ENCODE measurements at regions not wholly inside any gene's neighbourhood (a gene's known extent, or its start where the extent isn't known, plus 50 kb on each side); places are given as distances from the start of the nearest gene placed in this dataset.

DNA sequence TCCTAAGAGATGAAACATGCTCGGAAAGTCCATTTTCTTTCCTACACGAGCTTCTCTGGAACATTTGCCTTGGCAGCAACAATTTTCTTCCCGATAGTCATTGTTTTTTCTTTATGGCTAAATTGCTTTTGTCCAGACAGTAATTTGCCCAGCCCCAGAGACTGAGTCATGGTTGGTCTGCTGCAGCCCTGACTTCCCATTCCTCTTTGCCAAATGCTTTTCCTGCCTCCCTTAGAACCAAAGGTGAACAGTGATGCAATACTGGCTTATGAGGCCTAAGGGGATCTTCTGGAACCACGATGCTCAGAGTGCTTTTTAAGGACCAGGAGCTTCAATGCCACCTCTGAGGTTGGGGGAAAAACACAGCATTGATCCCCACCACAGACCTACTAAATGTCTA, 1599.6 kb upstream of the TMEM132C start:
- no peak for DNase-seq

DNA sequence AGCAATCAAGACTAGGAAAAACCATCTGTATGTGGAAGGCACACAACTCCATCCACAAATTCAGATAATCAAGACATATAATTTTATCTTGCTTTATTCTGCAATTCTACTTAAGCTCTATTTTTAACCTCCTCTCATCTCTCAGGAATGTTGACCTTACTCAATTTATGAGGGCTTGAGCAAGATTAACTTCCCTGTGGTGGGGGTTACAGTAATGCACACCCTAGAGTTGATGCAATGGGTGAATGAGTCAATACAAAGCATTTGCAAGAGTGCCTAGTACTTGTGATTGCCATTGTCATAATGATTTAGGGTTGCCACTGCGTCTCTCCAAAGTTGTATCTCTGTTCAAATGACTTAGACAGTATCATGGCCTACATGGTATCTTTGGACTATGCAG, 1598.4 kb upstream of the TMEM132C start:
- no peak for DNase-seq

- DNase-seq = no peak
Observed at GRCh38 chr12:126668961-126669360, 1598.0 kb upstream of the TMEM132C start.

DNA sequence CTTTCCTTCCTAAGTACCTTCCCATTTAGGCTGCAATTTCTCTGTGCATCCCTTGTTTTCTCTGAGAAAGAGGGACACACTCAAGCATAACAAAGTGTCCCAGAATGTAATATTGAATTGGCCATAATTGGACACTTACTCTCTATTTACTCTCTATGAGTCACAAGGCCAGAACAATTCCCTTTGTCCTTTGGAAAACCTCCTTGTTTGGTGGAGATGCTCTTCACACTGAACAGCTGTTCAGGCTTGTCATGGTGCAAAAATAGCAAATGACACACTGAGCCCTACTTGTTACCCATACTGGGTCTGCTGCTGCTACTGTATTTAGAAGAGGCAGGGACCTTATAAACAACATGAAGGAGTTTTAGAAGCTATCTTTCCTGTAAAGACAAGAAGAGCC, 1590.5 kb upstream of the TMEM132C start:
- peak; percentile 89 for DNase-seq

- DNase-seq = no peak
Observed at GRCh38 chr12:126681676-126682075, 1585.3 kb upstream of the TMEM132C start.

GRCh38 chr12:126684703-126685102, 1582.3 kb upstream of the TMEM132C start:
- no peak for DNase-seq

GRCh38 chr12:126685636-126686035, 1581.3 kb upstream of the TMEM132C start:
- DNase-seq = no peak

- DNase-seq = no peak
Observed at GRCh38 chr12:126688556-126688955, 1578.4 kb upstream of the TMEM132C start.

GRCh38 chr12:126700096-126700495, 1566.9 kb upstream of the TMEM132C start:
- DNase-seq = no peak

- DNase-seq = no peak
Observed at GRCh38 chr12:126704609-126705008, 1562.4 kb upstream of the TMEM132C start.

GRCh38 chr12:126706300-126706699, 1560.7 kb upstream of the TMEM132C start:
- no peak for DNase-seq

DNA sequence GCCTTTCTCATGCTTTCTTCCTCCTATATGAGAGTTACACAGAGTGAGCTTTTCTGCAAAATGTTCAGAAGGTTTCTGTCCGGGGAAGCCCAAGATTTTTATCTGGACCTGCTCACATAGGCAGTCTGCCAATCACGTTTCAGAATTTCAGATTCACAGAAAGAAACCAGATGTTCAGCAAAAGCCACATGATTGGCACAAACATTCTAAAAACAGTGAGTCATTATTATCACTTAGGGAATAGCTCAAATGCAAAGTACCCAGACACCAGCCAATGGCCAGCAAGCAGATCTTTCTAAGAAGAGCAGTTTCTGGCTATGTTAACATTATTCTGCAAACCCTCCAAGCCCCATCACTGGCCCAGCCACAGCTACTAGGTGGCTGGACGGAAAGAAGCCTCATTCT, 1558.5 kb upstream of the TMEM132C start:
- no peak for DNase-seq

DNA sequence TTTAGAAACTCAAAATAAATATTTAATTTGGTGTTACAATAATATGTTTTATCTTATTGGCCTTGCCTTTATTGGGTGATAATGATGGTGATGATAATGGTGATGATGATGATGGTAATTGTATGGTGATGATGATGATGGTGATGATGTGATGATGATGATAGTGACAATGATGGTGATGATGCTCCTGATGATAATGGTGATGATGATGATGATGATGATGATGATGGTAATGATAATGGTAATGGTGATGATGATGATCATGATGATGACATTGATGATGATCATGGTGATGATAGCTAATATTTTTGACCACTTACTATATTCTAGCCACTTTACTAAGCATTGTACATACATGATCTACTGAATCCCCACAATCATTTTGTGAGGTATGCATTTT, 1548.6 kb upstream of the TMEM132C start:
- no peak for DNase-seq

DNA sequence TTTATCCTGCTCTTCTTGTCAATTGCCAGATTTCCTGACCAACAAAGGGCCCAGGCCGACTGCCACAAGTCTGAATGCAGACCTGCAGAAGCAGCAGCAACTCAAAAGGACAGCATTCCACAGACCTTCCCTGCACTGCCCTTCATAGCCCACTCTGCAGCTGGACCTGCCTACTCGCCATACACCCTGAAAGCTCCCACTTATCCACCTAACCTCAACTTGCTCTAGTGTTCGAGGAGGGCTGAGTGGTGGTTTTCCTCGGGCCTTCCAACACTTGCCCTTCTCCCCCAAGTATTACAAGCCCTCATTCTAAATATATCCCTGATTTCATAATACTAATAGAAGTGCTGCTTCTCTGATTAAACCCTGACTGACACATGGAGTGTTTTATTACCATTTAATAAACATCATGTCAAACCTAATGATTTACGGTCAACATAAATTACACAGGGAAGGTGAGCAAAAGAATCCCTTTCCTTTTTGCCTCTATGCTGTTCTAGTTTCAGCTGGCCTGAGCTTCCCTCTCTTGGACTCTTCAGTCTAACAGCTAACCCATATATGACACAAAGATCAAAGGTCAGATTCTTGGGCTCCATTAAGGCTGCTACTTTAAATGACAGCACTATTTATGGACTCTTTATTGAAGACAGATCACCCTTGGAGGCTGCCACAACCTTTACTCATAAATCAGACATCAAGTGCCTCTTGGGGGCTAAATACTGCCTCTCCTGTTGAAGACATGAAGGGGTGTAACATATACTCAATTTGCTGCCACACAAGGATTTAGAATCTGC, 1546.9 kb upstream of the TMEM132C start:
- no peak for DNase-seq

DNA sequence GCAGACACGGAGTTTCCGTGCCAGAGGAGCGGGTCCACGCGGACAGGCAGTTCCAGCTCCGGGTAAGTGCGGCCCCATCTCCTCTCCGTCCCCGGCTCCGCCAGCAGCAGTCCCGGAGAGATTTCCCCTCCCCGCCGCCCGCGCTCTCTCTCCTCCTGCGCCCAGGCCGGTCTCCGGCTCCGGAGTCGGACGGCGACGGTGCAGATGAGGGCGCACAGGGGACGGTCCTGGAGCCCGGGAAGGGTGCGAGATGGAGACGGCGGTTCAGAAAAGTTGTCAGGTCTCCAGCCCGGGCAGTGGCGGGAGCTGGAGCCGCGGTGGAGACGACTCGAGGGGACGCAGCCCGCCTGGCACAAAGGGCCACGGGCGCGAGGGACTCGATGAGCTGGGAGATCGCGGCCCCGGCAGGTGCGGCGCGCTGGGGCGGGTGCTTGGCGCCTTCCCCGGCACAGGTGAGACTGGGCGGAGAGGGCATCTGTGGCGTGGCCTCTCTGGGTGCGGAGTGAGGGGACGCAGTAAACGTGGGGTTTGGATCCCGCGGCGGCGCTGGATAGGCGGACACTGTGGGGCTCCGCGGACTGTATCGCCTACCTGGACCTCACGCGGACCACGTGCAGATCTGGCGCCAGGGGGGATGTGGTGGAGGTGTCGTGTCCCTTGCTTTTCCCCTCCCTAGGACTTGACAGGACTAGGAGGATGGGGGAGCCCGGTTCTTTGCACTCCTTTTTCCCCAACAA, 1540.3 kb upstream of the TMEM132C start:
- no peak for DNase-seq

GRCh38 chr12:126727218-126728075, 1539.5 kb upstream of the TMEM132C start:
- no peak for DNase-seq

DNA sequence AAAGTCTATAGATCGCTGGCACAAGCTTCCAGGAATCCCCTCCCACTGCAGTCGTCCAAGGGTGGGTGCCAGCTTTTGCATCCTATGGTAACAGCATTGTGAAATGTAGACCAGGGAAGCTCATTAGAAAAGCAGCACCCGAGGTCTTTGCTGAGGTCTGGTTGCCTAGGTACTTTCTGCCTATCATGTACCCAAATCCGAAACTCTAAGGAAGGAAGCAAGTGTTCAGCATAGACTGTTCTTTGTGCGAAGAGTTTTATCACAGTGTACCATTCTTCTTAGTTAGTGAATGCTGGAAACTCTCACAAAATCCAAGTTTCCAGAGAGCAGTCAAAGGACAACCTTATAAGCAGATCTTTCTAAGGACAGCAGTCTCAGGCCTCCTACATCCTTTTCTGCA, 1532.7 kb upstream of the TMEM132C start:
- DNase-seq = no peak

GRCh38 chr12:126734710-126735109, 1532.3 kb upstream of the TMEM132C start:
- DNase-seq = no peak

GRCh38 chr12:126741536-126742240, 1525.3 kb upstream of the TMEM132C start:
- no peak for DNase-seq

GRCh38 chr12:126742241-126742641, 1524.7 kb upstream of the TMEM132C start:
- no peak for DNase-seq

DNA sequence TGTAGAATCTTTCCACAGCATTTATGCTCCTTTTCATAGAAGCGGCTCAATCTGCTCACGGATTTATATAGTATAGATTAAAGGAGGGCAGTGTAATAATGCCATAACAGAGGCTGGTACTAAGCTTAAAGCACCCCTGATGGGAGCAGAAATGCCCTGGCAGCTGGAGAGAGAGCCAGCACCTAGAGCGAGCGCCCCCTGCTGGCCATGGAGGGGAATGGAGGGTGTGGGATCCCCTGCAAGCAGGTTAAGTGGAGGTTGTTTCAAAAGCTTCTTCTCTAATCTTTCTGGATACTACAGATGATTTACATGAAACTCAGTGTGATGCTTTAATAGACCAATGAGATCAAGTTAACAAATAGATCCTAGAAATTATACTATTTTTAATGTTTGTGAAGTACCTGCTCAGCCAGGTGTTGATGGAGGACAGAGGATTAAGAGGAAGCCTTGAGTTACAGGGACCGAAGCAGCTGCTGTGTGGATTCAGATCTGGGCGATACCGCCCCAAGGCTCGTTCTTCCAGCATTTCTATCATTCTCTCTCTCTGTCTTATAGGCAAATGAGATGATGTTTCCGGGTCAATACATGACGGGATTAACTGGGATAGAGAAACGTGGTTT, 1519.3 kb upstream of the TMEM132C start:
- DNase-seq = no peak

DNA sequence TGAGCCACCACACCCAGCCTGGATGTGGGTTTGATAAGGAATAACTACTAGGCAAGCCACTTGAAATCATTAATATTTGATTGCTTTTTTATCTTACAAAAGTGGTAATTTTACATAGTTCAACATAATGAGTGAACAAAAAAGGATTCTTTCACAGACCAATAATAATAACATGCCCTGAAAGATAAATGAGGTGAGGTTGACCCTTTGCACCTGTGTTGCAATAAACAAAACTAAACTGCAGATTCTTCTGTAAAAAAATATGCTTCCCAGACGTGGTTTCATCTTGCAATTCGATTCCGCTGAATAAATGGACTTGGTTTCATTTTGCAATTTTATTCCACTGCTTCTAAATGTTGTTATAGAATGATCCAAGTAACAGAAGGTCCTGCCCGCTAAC, 1514.9 kb upstream of the TMEM132C start:
- DNase-seq = no peak
